Breast epithelium (tissue), 4 donors: ENCODE measurements at regions not wholly inside any gene's neighbourhood (a gene's known extent, or its start where the extent isn't known, plus 50 kb on each side); places are given as distances from the start of the nearest gene placed in this dataset.
"Not testable (repeated sequence)": the region's sequence is repeated elsewhere in the genome, so short reads cannot be mapped to it uniquely, and the experiment has no call there.

ENCODE experiments used
- DNase-seq, 2 donors: peaks; one replicate each; pipeline ENCODE4 v3.0.0-alpha.2; 2019; ENCODE audit warnings: low spot score in 2 of 2
- H3K27ac ChIP-seq, 2 donors: fragments of 200-600 bp; sonication (generic) in 1 of 2; one replicate each; pipeline ENCODE4 v1.5.1; 2016 to 2019; ENCODE audit warnings: mild to moderate bottlenecking in 1 of 2
- H3K27me3 ChIP-seq, 2 donors: fragments of 200-600 bp; sonication (generic) in 1 of 2; one replicate each; pipeline versions ENCODE4 v1.5.1 to v1.6.0; 2017 to 2019; ENCODE audit warnings: control low read depth in 1 of 2, mild to moderate bottlenecking in 1 of 2
- H3K36me3 ChIP-seq: fragments of 200-600 bp; one replicate; pipeline ENCODE4 v1.5.1; 2019
- H3K4me1 ChIP-seq, 2 donors: fragments of 200-600 bp; sonication (generic); one replicate each; pipeline ENCODE4 v1.5.1; 2016 to 2019; ENCODE audit warnings: control low read depth in 1 of 2
- H3K4me3 ChIP-seq, 3 donors: fragments of 200-600 bp; sonication (generic); 1 replicate in 2 of 3; 2 replicates in 1 of 3; pipeline ENCODE4 v1.5.1; 2016 to 2019; ENCODE audit warnings: mild to moderate bottlenecking in 3 of 3, moderate library complexity in 2 of 3
- H3K9me3 ChIP-seq, 2 donors: fragments of 200-600 bp; sonication (generic) in 1 of 2; one replicate each; pipeline ENCODE4 v1.5.1; 2016 to 2019; ENCODE audit warnings: control low read depth in 1 of 2
- CTCF ChIP-seq, 3 donors: fragments of 450-650 bp; IDR thresholded peaks; one replicate each; pipeline ENCODE4 v1.5.1; 2016 to 2017; ENCODE audit warnings: antibody characterized with exemption in 3 of 3, mild to moderate bottlenecking in 3 of 3, moderate library complexity in 3 of 3
- POLR2A ChIP-seq: fragments of 450-650 bp; IDR thresholded peaks from one replicate; pipeline ENCODE4 v1.6.1; 2016; ENCODE audit warnings: antibody characterized with exemption, mild to moderate bottlenecking, moderate library complexity
- POLR2AphosphoS5 ChIP-seq, 3 donors: sonication (generic); formaldehyde crosslinking; IDR thresholded peaks; one replicate each; pipeline ENCODE4 v1.6.1; 2017; ENCODE audit warnings: antibody characterized with exemption in 3 of 3
- intact Hi-C: fragments of 100-400 bp; cut with DNase I; formaldehyde crosslinking; loops from one replicate; pipeline ENCODE4 v1.15.1; 2023; ENCODE audit warnings: low total_unique reads

GRCh38 chr1:218931324-218931723 is 242.4 kb upstream of the LYPLAL1 start:
- intact Hi-C loops = no loop called here
- no peak for TF ChIP-seq CTCF (IDR thresholded peaks at IDR 0.05)
- no peak for TF ChIP-seq POLR2AphosphoS5 (IDR thresholded peaks at IDR 0.05)
- no peak for TF ChIP-seq POLR2A
- Histone ChIP-seq H3K27ac (no peak overlapping the region), H3K9me3 (peaks cover 0 to 14% of the 10 kb centered on the region in 2 donors), H3K4me3 (no peak overlapping the region), H3K36me3 (no peaks in the 10 kb centered on the region), H3K27me3 (no peaks in the 10 kb centered on the region), H3K4me1 (no peaks in the 10 kb centered on the region)
- no peak for DNase-seq

- no peaks in the 10 kb centered on the region for H3K27me3 ChIP-seq
- H3K36me3 ChIP-seq = no peaks in the 10 kb centered on the region
- peaks cover 0 to 14% of the 10 kb centered on the region in 2 donors for H3K9me3 ChIP-seq
- no peaks in the 10 kb centered on the region for H3K4me1 ChIP-seq
- TF ChIP-seq POLR2A (no peak), CTCF (IDR thresholded peaks at IDR 0.05) (no peak), POLR2AphosphoS5 (IDR thresholded peaks at IDR 0.05) (no peak)
- DNase-seq = no peak
- intact Hi-C loops = no loop called here
- H3K27ac ChIP-seq = no peak overlapping the region
- no peak overlapping the region for H3K4me3 ChIP-seq
These were observed 240.2 kb upstream of the LYPLAL1 start for GRCh38 chr1:218933513-218933912.

GRCh38 chr1:218935408-218935807 is 238.3 kb upstream of the LYPLAL1 start:
- H3K27me3 ChIP-seq, H3K4me3 ChIP-seq, intact Hi-C loops, H3K27ac ChIP-seq, H3K4me1 ChIP-seq, DNase-seq, H3K36me3 ChIP-seq: not testable (repeated sequence)
- peaks cover 2 to 14% of the 10 kb centered on the region in 2 donors for H3K9me3 ChIP-seq

GRCh38 chr1:218938259-218938658 is 235.4 kb upstream of the LYPLAL1 start:
- no peaks in the 10 kb centered on the region for H3K36me3 ChIP-seq
- H3K27ac ChIP-seq = no peak overlapping the region
- DNase-seq = no peak
- no peak for TF ChIP-seq POLR2A
- TF ChIP-seq CTCF (IDR thresholded peaks at IDR 0.05) = no peak
- no peak for TF ChIP-seq POLR2AphosphoS5 (IDR thresholded peaks at IDR 0.05)
- peaks cover 4 to 14% of the 10 kb centered on the region in 2 donors for H3K9me3 ChIP-seq
- intact Hi-C loops = no loop called here
- no peaks in the 10 kb centered on the region for H3K27me3 ChIP-seq
- H3K4me1 ChIP-seq = no peaks in the 10 kb centered on the region
- no peak overlapping the region for H3K4me3 ChIP-seq

- no peak for TF ChIP-seq POLR2A
- no peak for TF ChIP-seq POLR2AphosphoS5 (IDR thresholded peaks at IDR 0.05)
- TF ChIP-seq CTCF (IDR thresholded peaks at IDR 0.05) = no peak
- DNase-seq = no peak
- Histone ChIP-seq H3K36me3 (no peaks in the 10 kb centered on the region), H3K4me3 (no peak overlapping the region), H3K27me3 (no peaks in the 10 kb centered on the region), H3K27ac (no peak overlapping the region), H3K4me1 (no peaks in the 10 kb centered on the region), H3K9me3 (peaks cover 4 to 14% of the 10 kb centered on the region in 2 donors)
- intact Hi-C loops = no loop called here
These were observed 234.6 kb upstream of the LYPLAL1 start for GRCh38 chr1:218939095-218939494.

GRCh38 chr1:218942431-218942830 is 231.2 kb upstream of the LYPLAL1 start:
- Histone ChIP-seq H3K27ac (no peak overlapping the region), H3K4me3 (no peak overlapping the region), H3K9me3 (peaks cover 0 to 4% of the 10 kb centered on the region in 2 donors), H3K36me3 (no peaks in the 10 kb centered on the region), H3K27me3 (no peaks in the 10 kb centered on the region), H3K4me1 (no peaks in the 10 kb centered on the region)
- no peak for DNase-seq
- intact Hi-C loops = no loop called here
- TF ChIP-seq POLR2AphosphoS5 (IDR thresholded peaks at IDR 0.05) = no peak
- no peak for TF ChIP-seq CTCF (IDR thresholded peaks at IDR 0.05)
- no peak for TF ChIP-seq POLR2A
